GM12864 (cell line): ENCODE measurements at regions not wholly inside any gene's neighbourhood (a gene's known extent, or its start where the extent isn't known, plus 50 kb on each side); places are given as distances from the start of the nearest gene placed in this dataset.

Experiments used
- DNase-seq: peaks from one replicate; pipeline ENCODE4 v3.0.0-alpha.2; 2011; ENCODE audit warnings: low read depth
- H3K4me3 ChIP-seq: 2 replicates; pipeline ENCODE4 v1.5.1; 2011; ENCODE audit warnings: mild to moderate bottlenecking, low read depth, low read length, control low read depth
- CTCF ChIP-seq: IDR thresholded peaks from 2 replicates; pipeline ENCODE4 v1.5.1; 2011; ENCODE audit warnings: low read depth, mild to moderate bottlenecking, moderate library complexity, low read length, control low read depth, inconsistent platforms; ENCODE audit errors: missing control alignments

- H3K4me3 ChIP-seq = no peak overlapping the region
- DNase-seq = no peak
- TF ChIP-seq CTCF = no peak
These were observed 494.8 kb upstream of the AGA start for GRCh38 chr4:177937041-177937440.

- no peak for TF ChIP-seq CTCF
- no peak for DNase-seq
- no peak overlapping the region for H3K4me3 ChIP-seq
These were observed 496.0 kb upstream of the AGA start for GRCh38 chr4:177938226-177938625.

GRCh38 chr4:177945268-177945667, 503.0 kb upstream of the AGA start:
- TF ChIP-seq CTCF = no peak
- no peak overlapping the region for H3K4me3 ChIP-seq

GRCh38 chr4:177947607-177948006, 505.4 kb upstream of the AGA start:
- no peak for DNase-seq
- no peak for TF ChIP-seq CTCF
- no peak overlapping the region for H3K4me3 ChIP-seq

More at GRCh38 chr4:177945268-177945667, 503.0 kb upstream of the AGA start:
- DNase-seq = no peak

- DNase-seq = no peak
- no peak for TF ChIP-seq CTCF
- H3K4me3 ChIP-seq = no peak overlapping the region
These were observed 506.6 kb upstream of the AGA start for GRCh38 chr4:177948853-177949252.

GRCh38 chr4:177951026-177951425, 508.8 kb upstream of the AGA start:
- no peak for TF ChIP-seq CTCF
- no peak for DNase-seq
- no peak overlapping the region for H3K4me3 ChIP-seq

- TF ChIP-seq CTCF = no peak
These were observed 510.5 kb upstream of the AGA start for GRCh38 chr4:177952723-177953122.

More at GRCh38 chr4:177952723-177953122, 510.5 kb upstream of the AGA start:
- H3K4me3 ChIP-seq = no peak overlapping the region
- no peak for DNase-seq
